ENCODE measurements at regions not wholly inside any gene's neighbourhood (a gene's known extent, or its start where the extent isn't known, plus 50 kb on each side); places are given as distances from the start of the nearest gene placed in this dataset.
"Not testable (repeated sequence)": the region's sequence is repeated elsewhere in the genome, so short reads cannot be mapped to it uniquely, and the experiment has no call there.

GRCh38 chr10:71014021-71014805 is 125.8 kb upstream of the PCBD1 start:
- Histone ChIP-seq H3K27me3 (ENCODE audit: low read length) (no peaks in the 10 kb centered on the region), H3K4me3 (ENCODE audit: low read length) (no peak overlapping the region), H3K79me2 (ENCODE audit: low read length) (no peaks in the 10 kb centered on the region), H3K9me2 (replicated peaks; ENCODE audit: insufficient read depth, low read length) (no peaks in the 10 kb centered on the region), H2AFZ (ENCODE audit: low read length) (no peak overlapping the region), H3K9ac (ENCODE audit: low read length) (no peak overlapping the region), H3K9me3 (ENCODE audit: low read length) (no peaks in the 10 kb centered on the region), H3K27ac (ENCODE audit: low read length) (no peak overlapping the region), H4K20me1 (ENCODE audit: insufficient read depth, low read depth, low read length) (no peaks in the 10 kb centered on the region), H3K4me1 (ENCODE audit: low read length) (no peaks in the 10 kb centered on the region), H3K4me2 (ENCODE audit: low read depth, low read length, poor library complexity, severe bottlenecking) (no peak overlapping the region), H3K36me3 (ENCODE audit: insufficient read depth, low read length) (no peaks in the 10 kb centered on the region)
- no peak for DNase-seq

GRCh38 chr10:71015674-71016073 is 127.3 kb upstream of the PCBD1 start:
- no peak for DNase-seq
- H3K4me1 ChIP-seq (ENCODE audit: low read length): no peaks in the 10 kb centered on the region
- H2AFZ ChIP-seq (ENCODE audit: low read length): no peak overlapping the region

GRCh38 chr10:71020061-71020460 is 131.7 kb upstream of the PCBD1 start:
- not testable (repeated sequence) for H3K4me3 ChIP-seq (ENCODE audit: low read length); H3K4me1 ChIP-seq (ENCODE audit: low read length); H3K27me3 ChIP-seq (ENCODE audit: low read length); H4K20me1 ChIP-seq (ENCODE audit: insufficient read depth, low read depth, low read length); H3K9me2 ChIP-seq (replicated peaks; ENCODE audit: insufficient read depth, low read length); H3K9me3 ChIP-seq (ENCODE audit: low read length); H3K4me2 ChIP-seq (ENCODE audit: low read depth, low read length, poor library complexity, severe bottlenecking); H3K79me2 ChIP-seq (ENCODE audit: low read length); DNase-seq; H2AFZ ChIP-seq (ENCODE audit: low read length); H3K27ac ChIP-seq (ENCODE audit: low read length); H3K9ac ChIP-seq (ENCODE audit: low read length); H3K36me3 ChIP-seq (ENCODE audit: insufficient read depth, low read length)

More at GRCh38 chr10:71015674-71016073, 127.3 kb upstream of the PCBD1 start:
- Histone ChIP-seq H4K20me1 (ENCODE audit: insufficient read depth, low read depth, low read length) (no peaks in the 10 kb centered on the region), H3K9me3 (ENCODE audit: low read length) (no peaks in the 10 kb centered on the region), H3K4me3 (ENCODE audit: low read length) (no peak overlapping the region), H3K27ac (ENCODE audit: low read length) (no peak overlapping the region), H3K9ac (ENCODE audit: low read length) (no peak overlapping the region), H3K4me2 (ENCODE audit: low read depth, low read length, poor library complexity, severe bottlenecking) (no peak overlapping the region), H3K36me3 (ENCODE audit: insufficient read depth, low read length) (no peaks in the 10 kb centered on the region), H3K9me2 (replicated peaks; ENCODE audit: insufficient read depth, low read length) (no peaks in the 10 kb centered on the region), H3K27me3 (ENCODE audit: low read length) (no peaks in the 10 kb centered on the region), H3K79me2 (ENCODE audit: low read length) (no peaks in the 10 kb centered on the region)

- Histone ChIP-seq H4K20me1 (ENCODE audit: insufficient read depth, low read depth, low read length) (no peaks in the 10 kb centered on the region), H3K9ac (ENCODE audit: low read length) (no peak overlapping the region), H2AFZ (ENCODE audit: low read length) (no peak overlapping the region), H3K27me3 (ENCODE audit: low read length) (no peaks in the 10 kb centered on the region), H3K4me2 (ENCODE audit: low read depth, low read length, poor library complexity, severe bottlenecking) (no peak overlapping the region), H3K4me3 (ENCODE audit: low read length) (no peak overlapping the region), H3K9me3 (ENCODE audit: low read length) (no peaks in the 10 kb centered on the region), H3K36me3 (ENCODE audit: insufficient read depth, low read length) (no peaks in the 10 kb centered on the region), H3K27ac (ENCODE audit: low read length) (no peak overlapping the region), H3K4me1 (ENCODE audit: low read length) (no peaks in the 10 kb centered on the region), H3K9me2 (replicated peaks; ENCODE audit: insufficient read depth, low read length) (no peaks in the 10 kb centered on the region), H3K79me2 (ENCODE audit: low read length) (no peaks in the 10 kb centered on the region)
- no peak for DNase-seq
These were observed 133.0 kb upstream of the PCBD1 start for GRCh38 chr10:71021402-71021801.

GRCh38 chr10:71023704-71024283 is 135.4 kb upstream of the PCBD1 start:
- no peaks in the 10 kb centered on the region for H3K9me3 ChIP-seq (ENCODE audit: low read length)
- no peak overlapping the region for H2AFZ ChIP-seq (ENCODE audit: low read length)

GRCh38 chr10:71024490-71024889 is 136.1 kb upstream of the PCBD1 start:
- H2AFZ ChIP-seq (ENCODE audit: low read length): no peak overlapping the region

More at GRCh38 chr10:71023704-71024283, 135.4 kb upstream of the PCBD1 start:
- no peak overlapping the region for H3K27ac ChIP-seq (ENCODE audit: low read length)
- H3K27me3 ChIP-seq (ENCODE audit: low read length): no peaks in the 10 kb centered on the region
- no peaks in the 10 kb centered on the region for H4K20me1 ChIP-seq (ENCODE audit: insufficient read depth, low read depth, low read length)
- no peak overlapping the region for H3K9ac ChIP-seq (ENCODE audit: low read length)
- H3K4me1 ChIP-seq (ENCODE audit: low read length): no peaks in the 10 kb centered on the region
- H3K9me2 ChIP-seq (replicated peaks; ENCODE audit: insufficient read depth, low read length): no peaks in the 10 kb centered on the region
- no peaks in the 10 kb centered on the region for H3K79me2 ChIP-seq (ENCODE audit: low read length)
- no peak overlapping the region for H3K4me2 ChIP-seq (ENCODE audit: low read depth, low read length, poor library complexity, severe bottlenecking)
- H3K4me3 ChIP-seq (ENCODE audit: low read length): no peak overlapping the region
- H3K36me3 ChIP-seq (ENCODE audit: insufficient read depth, low read length): no peaks in the 10 kb centered on the region
- no peak for DNase-seq

GRCh38 chr10:71025535-71025934 is 137.2 kb upstream of the PCBD1 start:
- Histone ChIP-seq H3K27ac (ENCODE audit: low read length) (no peak overlapping the region), H3K36me3 (ENCODE audit: insufficient read depth, low read length) (no peaks in the 10 kb centered on the region), H3K4me2 (ENCODE audit: low read depth, low read length, poor library complexity, severe bottlenecking) (no peak overlapping the region), H3K9me3 (ENCODE audit: low read length) (no peaks in the 10 kb centered on the region), H2AFZ (ENCODE audit: low read length) (no peak overlapping the region), H3K9ac (ENCODE audit: low read length) (no peak overlapping the region), H3K79me2 (ENCODE audit: low read length) (no peaks in the 10 kb centered on the region), H3K4me1 (ENCODE audit: low read length) (no peaks in the 10 kb centered on the region), H3K4me3 (ENCODE audit: low read length) (no peak overlapping the region), H4K20me1 (ENCODE audit: insufficient read depth, low read depth, low read length) (no peaks in the 10 kb centered on the region), H3K9me2 (replicated peaks; ENCODE audit: insufficient read depth, low read length) (no peaks in the 10 kb centered on the region), H3K27me3 (ENCODE audit: low read length) (no peaks in the 10 kb centered on the region)
- no peak for DNase-seq

More at GRCh38 chr10:71024490-71024889, 136.1 kb upstream of the PCBD1 start:
- Histone ChIP-seq H3K4me1 (ENCODE audit: low read length) (no peaks in the 10 kb centered on the region), H3K9me2 (replicated peaks; ENCODE audit: insufficient read depth, low read length) (no peaks in the 10 kb centered on the region), H3K4me3 (ENCODE audit: low read length) (no peak overlapping the region), H3K27ac (ENCODE audit: low read length) (no peak overlapping the region), H3K4me2 (ENCODE audit: low read depth, low read length, poor library complexity, severe bottlenecking) (no peak overlapping the region), H4K20me1 (ENCODE audit: insufficient read depth, low read depth, low read length) (no peaks in the 10 kb centered on the region), H3K27me3 (ENCODE audit: low read length) (no peaks in the 10 kb centered on the region), H3K79me2 (ENCODE audit: low read length) (no peaks in the 10 kb centered on the region), H3K9me3 (ENCODE audit: low read length) (no peaks in the 10 kb centered on the region), H3K9ac (ENCODE audit: low read length) (no peak overlapping the region), H3K36me3 (ENCODE audit: insufficient read depth, low read length) (no peaks in the 10 kb centered on the region)
- no peak for DNase-seq

GRCh38 chr10:71028066-71028465 is 139.7 kb upstream of the PCBD1 start:
- Histone ChIP-seq H3K27me3 (ENCODE audit: low read length) (no peaks in the 10 kb centered on the region), H3K9me2 (replicated peaks; ENCODE audit: insufficient read depth, low read length) (no peaks in the 10 kb centered on the region), H4K20me1 (ENCODE audit: insufficient read depth, low read depth, low read length) (no peaks in the 10 kb centered on the region), H2AFZ (ENCODE audit: low read length) (no peak overlapping the region), H3K36me3 (ENCODE audit: insufficient read depth, low read length) (no peaks in the 10 kb centered on the region), H3K27ac (ENCODE audit: low read length) (no peak overlapping the region), H3K9me3 (ENCODE audit: low read length) (no peaks in the 10 kb centered on the region), H3K4me2 (ENCODE audit: low read depth, low read length, poor library complexity, severe bottlenecking) (no peak overlapping the region), H3K79me2 (ENCODE audit: low read length) (no peaks in the 10 kb centered on the region), H3K4me1 (ENCODE audit: low read length) (no peaks in the 10 kb centered on the region), H3K9ac (ENCODE audit: low read length) (no peak overlapping the region), H3K4me3 (ENCODE audit: low read length) (no peak overlapping the region)
- DNase-seq: no peak

Data from Karpas-422 (cell line).